ENCODE measurements at regions not wholly inside any gene's neighbourhood (a gene's known extent, or its start where the extent isn't known, plus 50 kb on each side); places are given as distances from the start of the nearest gene placed in this dataset.
"Not testable (repeated sequence)": the region's sequence is repeated elsewhere in the genome, so short reads cannot be mapped to it uniquely, and the experiment has no call there.

DNA sequence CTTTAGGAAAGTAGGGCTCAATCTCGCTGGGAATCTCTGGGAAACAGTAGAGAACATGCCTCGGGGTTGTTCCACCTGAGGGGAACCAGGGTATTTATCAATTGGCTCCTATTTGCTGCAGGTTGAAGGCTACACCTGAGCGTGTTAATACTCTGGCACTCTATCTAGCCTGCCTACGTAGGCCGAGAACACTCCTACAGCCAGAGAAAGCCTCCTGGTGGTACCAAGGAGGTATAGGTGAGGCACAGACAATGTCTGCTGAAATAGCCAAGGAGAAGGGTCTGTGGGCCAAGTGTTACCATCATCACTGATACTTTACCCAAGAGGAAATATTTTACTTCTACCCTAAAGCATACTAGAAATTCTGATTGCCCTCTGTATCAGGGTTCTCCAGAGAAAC is 341.0 kb upstream of the UBE2E2 start:
- Histone ChIP-seq H3K4me3 (no peak overlapping the region), H3K27me3 (no peaks in the 10 kb centered on the region), H4K20me1 (no peaks in the 10 kb centered on the region), H3K36me3 (no peaks in the 10 kb centered on the region), H3K27ac (no peak overlapping the region), H3K9me3 (replicated peaks in 1 of 11) (0 out of 22 replicates have a peak, but pooled peaks cover 0 to 5% (median 0%) of the 10 kb centered on the region in 11 experiments), H3K4me2 (no peak overlapping the region), H3K9ac (no peak overlapping the region), H3K4me1 (no peaks in the 10 kb centered on the region)
- no peak for TF ChIP-seq Cebpa-rat (IDR thresholded peaks at IDR 0.05)

DNA sequence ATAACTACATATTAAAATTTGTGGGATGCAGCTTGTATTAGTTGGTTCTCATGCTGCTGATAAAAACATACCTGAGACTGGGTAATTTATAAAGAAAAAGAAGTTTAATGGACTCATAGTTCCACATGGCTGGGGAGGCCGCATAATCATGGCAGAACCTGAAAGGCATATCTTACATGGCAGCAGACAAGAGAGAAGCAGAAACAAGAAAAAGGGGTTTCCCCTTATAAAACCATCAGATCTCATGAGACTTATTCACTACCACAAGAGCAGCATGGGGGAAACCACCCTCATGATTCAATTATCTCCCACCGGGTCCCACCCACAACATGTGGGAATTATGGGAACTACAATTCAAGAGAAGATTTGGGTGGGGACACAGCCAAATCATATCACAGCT is 320.3 kb upstream of the UBE2E2 start:
- H3K4me3 ChIP-seq, H4K20me1 ChIP-seq, H3K4me2 ChIP-seq, H3K9ac ChIP-seq, H3K36me3 ChIP-seq, H3K27me3 ChIP-seq, H3K27ac ChIP-seq: not testable (repeated sequence)
- H3K9me3 ChIP-seq (replicated peaks in 1 of 11) = peaks cover 0 to 21% (median 11%) of the 10 kb centered on the region in 11 experiments; a peak in 8 of 22 replicates
- peaks cover 0 to 16% (median 0%) of the 10 kb centered on the region in 10 experiments; a peak in 3 of 20 replicates for H3K4me1 ChIP-seq

DNA sequence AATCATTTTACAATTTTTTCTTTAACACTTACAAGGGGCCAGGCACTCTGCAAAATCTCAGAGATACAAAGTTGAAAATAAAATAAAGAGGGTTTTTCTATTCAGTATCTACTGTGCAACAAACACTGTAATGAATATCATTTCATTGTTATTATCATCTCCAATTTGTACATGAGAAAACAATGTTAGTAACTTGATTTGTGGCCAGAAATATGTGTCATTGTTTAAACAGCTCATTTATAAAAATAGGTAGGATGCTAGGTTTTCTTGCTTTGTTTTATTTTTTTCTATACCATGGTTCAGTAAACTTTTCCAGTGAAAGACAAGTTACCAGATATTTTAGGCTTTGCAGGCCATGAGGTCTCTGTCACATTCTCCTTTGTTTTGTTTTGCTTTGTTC is 318.1 kb upstream of the UBE2E2 start:
- peaks cover 0 to 16% (median 0%) of the 10 kb centered on the region in 10 experiments; a peak in 3 of 20 replicates for H3K4me1 ChIP-seq

DNA sequence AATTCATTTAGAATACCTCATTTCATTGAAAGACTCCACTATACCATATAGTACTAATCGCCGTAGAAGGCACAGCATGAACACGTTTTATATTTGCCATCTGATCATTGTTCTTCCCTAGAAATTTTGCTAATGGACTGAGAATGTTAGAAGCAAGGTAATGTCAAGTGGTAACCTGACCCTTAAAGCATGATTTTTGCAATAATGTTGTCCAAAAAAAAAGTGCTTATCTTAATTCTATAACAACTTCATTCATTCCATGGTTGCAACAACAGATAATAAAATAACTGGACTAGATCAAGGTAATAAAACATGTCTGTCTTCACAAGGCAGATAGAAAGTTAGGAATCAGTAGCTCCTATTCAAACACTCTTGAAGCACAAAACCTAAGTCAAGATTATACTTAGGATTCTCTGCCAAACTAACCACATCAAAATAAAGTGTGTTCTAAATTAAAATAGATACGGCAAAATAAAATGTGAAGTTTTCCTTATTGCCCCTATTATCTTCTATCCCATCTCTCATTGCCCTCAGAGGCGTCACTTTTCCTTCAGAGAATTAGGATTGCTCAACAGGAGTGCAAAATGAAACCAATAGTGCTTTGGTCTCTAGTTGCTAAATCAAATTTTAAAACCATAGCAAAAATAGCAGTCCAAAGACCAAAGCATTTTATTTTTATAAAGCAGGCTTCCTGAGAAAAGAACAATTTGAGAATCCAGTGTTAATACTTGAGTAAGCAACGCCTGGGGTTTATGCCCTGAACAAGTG is 317.4 kb upstream of the UBE2E2 start:
- no peaks in the 10 kb centered on the region for H3K36me3 ChIP-seq
- no peak overlapping the region for H3K9ac ChIP-seq
- peak overlapping the region in 3 of 11 experiments; percentile 1 to 50 (median 9); a peak in 3 of 22 replicates for H3K4me2 ChIP-seq
- H3K4me3 ChIP-seq = no peak overlapping the region
- H4K20me1 ChIP-seq = no peaks in the 10 kb centered on the region
- TF ChIP-seq Cebpa-rat (IDR thresholded peaks at IDR 0.05) = no peak
- no peaks in the 10 kb centered on the region for H3K27me3 ChIP-seq
- H3K9me3 ChIP-seq (replicated peaks in 1 of 11) = peaks cover 0 to 21% (median 11%) of the 10 kb centered on the region in 11 experiments; a peak in 8 of 22 replicates
- no peak overlapping the region for H3K27ac ChIP-seq
- peaks cover 0 to 16% (median 0%) of the 10 kb centered on the region in 10 experiments; a peak in 3 of 20 replicates for H3K4me1 ChIP-seq

More for the DNA sequence above, 318.1 kb upstream of the UBE2E2 start:
- no peak for TF ChIP-seq Cebpa-rat (IDR thresholded peaks at IDR 0.05)
- Histone ChIP-seq H3K9ac (no peak overlapping the region), H3K27ac (no peak overlapping the region), H3K27me3 (no peaks in the 10 kb centered on the region), H3K4me2 (no peak overlapping the region), H3K36me3 (no peaks in the 10 kb centered on the region), H3K9me3 (replicated peaks in 1 of 11) (peaks cover 0 to 21% (median 11%) of the 10 kb centered on the region in 11 experiments; a peak in 8 of 22 replicates), H3K4me3 (no peak overlapping the region), H4K20me1 (no peaks in the 10 kb centered on the region)

DNA sequence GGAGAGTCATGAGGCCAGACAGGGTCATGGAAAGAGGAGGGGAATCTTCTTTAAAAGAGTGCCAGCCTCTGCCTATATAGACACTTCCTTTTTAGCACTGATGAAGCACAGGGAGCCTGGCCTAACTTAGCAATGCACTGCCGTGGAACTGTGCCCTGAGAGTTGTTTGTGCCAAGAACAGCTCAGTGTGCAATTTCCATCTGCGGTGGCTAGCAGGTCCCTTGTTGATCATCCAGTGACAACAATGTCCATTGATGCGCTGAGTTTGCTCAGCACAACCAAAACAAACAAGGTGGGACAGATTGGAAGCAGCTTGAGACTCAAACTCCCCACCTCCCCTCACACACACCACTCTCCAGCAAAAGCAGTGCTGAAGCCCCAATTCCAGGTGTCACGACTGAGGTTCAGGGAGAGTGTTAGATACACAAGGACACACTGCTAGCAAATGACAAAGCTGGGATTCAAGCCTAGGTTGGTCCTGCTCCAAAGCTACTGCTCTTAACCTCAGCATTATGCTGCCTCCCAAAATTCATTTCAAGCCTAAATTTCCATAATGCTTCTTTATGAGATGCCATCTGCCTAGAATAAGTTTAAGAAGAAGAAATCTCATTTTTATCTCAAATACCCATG is 316.6 kb upstream of the UBE2E2 start:
- Histone ChIP-seq H3K4me3 (no peak overlapping the region), H3K9ac (no peak overlapping the region), H3K4me2 (peak overlapping the region in 3 of 11 experiments; percentile 1 to 50 (median 9); a peak in 4 of 22 replicates), H4K20me1 (no peaks in the 10 kb centered on the region), H3K27ac (no peak overlapping the region), H3K4me1 (peaks cover 0 to 16% (median 0%) of the 10 kb centered on the region in 10 experiments; a peak in 3 of 20 replicates), H3K36me3 (no peaks in the 10 kb centered on the region), H3K9me3 (replicated peaks in 1 of 11) (peaks cover 0 to 20% (median 11%) of the 10 kb centered on the region in 11 experiments; a peak in 8 of 22 replicates), H3K27me3 (no peaks in the 10 kb centered on the region)
- no peak for TF ChIP-seq Cebpa-rat (IDR thresholded peaks at IDR 0.05)

DNA sequence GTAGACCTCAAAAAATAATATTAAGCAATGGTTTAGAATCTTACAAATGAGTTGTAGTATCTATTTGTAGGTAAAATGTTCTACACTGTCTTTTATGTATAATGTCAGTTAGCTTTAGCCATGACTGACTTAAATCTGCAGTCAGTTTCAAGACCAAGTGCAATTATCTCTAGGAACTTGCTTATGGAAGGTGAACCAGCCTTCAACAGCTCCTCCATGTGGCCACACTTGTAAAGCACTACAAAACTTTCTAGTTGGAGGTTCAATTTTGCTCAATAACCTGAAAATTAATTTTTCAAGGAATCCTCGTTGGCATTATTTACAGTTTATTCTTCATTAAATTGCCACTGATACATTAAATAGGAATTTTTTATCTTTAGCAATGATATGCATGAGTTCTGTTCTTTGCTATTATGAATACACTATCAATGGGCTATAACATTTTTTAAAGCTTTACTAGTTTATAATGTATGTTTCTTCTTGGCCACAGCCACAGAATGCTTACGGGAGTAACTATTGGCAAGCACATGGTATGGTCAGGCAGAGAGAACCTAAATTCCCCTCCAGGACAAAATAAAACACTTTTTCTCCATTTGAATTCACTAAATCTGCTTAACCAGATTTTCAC is 315.3 kb upstream of the UBE2E2 start:
- H3K9ac ChIP-seq = no peak overlapping the region
- H3K36me3 ChIP-seq = no peaks in the 10 kb centered on the region
- H3K9me3 ChIP-seq (replicated peaks in 1 of 11) = peaks cover 0 to 8% (median 3%) of the 10 kb centered on the region in 11 experiments; a peak in 7 of 22 replicates
- no peak overlapping the region for H3K4me2 ChIP-seq
- H3K4me1 ChIP-seq = peaks cover 0 to 16% (median 0%) of the 10 kb centered on the region in 10 experiments; a peak in 3 of 20 replicates
- no peak for TF ChIP-seq Cebpa-rat (IDR thresholded peaks at IDR 0.05)
- no peak overlapping the region for H3K4me3 ChIP-seq
- no peak overlapping the region for H3K27ac ChIP-seq
- H3K27me3 ChIP-seq = no peaks in the 10 kb centered on the region
- no peaks in the 10 kb centered on the region for H4K20me1 ChIP-seq

DNA sequence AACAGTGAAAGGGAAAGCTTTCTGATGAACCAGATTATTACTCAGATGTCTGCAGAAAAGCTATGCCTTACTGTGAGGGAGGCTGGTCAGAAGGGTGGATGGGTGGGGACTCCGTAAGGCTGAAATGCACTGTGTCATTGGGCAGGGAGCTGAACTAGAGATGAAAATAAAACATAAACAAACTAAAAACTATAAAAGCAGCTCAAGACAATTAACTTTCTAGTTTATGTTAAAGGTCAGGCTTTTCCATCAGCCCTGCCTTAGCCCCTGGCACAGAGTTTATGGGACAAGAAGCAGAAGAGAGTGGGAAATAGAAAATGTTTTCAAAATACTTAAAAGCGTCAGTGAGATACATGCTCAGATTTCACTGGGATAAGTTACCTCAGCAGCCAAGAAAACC is 310.0 kb upstream of the UBE2E2 start:
- no peak overlapping the region for H3K4me2 ChIP-seq
- H3K4me1 ChIP-seq = peaks cover 0 to 7% (median 0%) of the 10 kb centered on the region in 10 experiments; a peak in 1 of 20 replicates
- TF ChIP-seq Cebpa-rat (IDR thresholded peaks at IDR 0.05) = no peak
- H3K36me3 ChIP-seq = no peaks in the 10 kb centered on the region
- no peak overlapping the region for H3K4me3 ChIP-seq
- no peak overlapping the region for H3K27ac ChIP-seq
- no peaks in the 10 kb centered on the region for H3K9me3 ChIP-seq (replicated peaks in 1 of 11)
- no peaks in the 10 kb centered on the region for H3K27me3 ChIP-seq
- H4K20me1 ChIP-seq = no peaks in the 10 kb centered on the region
- H3K9ac ChIP-seq = no peak overlapping the region

DNA sequence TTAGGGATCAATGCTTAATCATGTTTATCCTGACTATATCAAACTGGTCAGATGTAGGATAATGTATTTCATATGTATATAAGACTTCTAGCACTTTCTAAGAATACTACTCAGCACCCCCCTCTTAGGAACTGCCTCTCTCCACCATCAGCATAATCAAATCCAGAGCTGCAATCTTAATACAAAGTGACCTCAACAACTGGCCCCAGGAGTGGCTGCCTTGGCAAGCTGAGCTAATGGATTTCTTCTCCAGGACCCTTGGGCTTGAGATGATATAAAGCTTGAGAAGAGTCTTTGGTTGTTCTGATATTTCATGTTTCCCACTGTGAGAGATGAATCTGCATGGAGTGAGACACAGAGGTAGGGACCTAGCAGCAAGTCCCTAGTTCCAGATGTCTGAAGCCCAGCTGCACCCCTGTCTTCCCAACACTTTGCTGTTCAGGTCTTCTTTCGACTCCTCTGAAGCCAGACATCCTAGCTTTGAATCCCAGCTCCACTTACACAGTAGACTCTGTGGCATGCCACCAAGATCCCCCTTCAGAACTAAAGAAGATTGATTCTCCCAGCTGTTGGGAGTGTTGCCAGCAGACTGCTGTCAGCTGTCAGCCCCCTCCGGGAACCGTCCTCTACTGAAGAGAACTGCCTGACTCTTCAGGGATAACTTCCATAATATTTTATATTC is 309.3 kb upstream of the UBE2E2 start:
- H3K36me3 ChIP-seq = no peaks in the 10 kb centered on the region
- no peak overlapping the region for H3K4me2 ChIP-seq
- no peak overlapping the region for H3K9ac ChIP-seq
- H4K20me1 ChIP-seq = no peaks in the 10 kb centered on the region
- no peaks in the 10 kb centered on the region for H3K27me3 ChIP-seq
- no peak overlapping the region for H3K27ac ChIP-seq
- no peaks in the 10 kb centered on the region for H3K9me3 ChIP-seq (replicated peaks in 1 of 11)
- TF ChIP-seq Cebpa-rat (IDR thresholded peaks at IDR 0.05) = no peak
- no peak overlapping the region for H3K4me3 ChIP-seq
- peaks cover 0 to 7% (median 0%) of the 10 kb centered on the region in 10 experiments; a peak in 1 of 20 replicates for H3K4me1 ChIP-seq

DNA sequence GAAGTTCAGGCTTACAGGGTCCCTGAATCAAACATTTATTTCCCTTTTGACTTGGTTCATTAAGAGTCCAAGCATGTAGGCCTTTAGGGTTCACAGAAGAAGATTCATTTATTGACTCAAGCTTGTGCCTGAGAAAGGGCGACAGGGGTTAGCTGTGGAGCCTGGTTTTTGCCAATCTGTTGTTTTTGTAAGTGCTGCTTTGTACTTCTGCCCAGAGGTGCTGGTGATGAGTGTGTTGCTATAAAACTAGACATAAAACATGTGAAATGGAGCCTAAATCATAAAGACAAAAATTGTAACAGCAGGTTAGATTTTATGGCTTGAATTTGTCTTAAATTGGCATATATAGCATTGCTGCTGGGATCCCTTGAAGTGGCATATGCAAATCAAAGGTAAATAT is 308.3 kb upstream of the UBE2E2 start:
- no peak overlapping the region for H3K9ac ChIP-seq
- H3K4me1 ChIP-seq = peaks cover 0 to 7% (median 0%) of the 10 kb centered on the region in 10 experiments; a peak in 1 of 20 replicates
- no peak overlapping the region for H3K27ac ChIP-seq
- no peaks in the 10 kb centered on the region for H3K27me3 ChIP-seq
- no peak overlapping the region for H3K4me3 ChIP-seq
- no peaks in the 10 kb centered on the region for H4K20me1 ChIP-seq
- H3K9me3 ChIP-seq (replicated peaks in 1 of 11) = no peaks in the 10 kb centered on the region
- no peak overlapping the region for H3K4me2 ChIP-seq
- no peak for TF ChIP-seq Cebpa-rat (IDR thresholded peaks at IDR 0.05)
- no peaks in the 10 kb centered on the region for H3K36me3 ChIP-seq
